ELR (cell line): ENCODE measurements at regions not wholly inside any gene's neighbourhood (a gene's known extent, or its start where the extent isn't known, plus 50 kb on each side); places are given as distances from the start of the nearest gene placed in this dataset.

Experiments
- DNase-seq: peaks from one replicate; pipeline ENCODE4 v3.0.0-alpha.2; 2015; ENCODE audit warnings: low read depth

DNA sequence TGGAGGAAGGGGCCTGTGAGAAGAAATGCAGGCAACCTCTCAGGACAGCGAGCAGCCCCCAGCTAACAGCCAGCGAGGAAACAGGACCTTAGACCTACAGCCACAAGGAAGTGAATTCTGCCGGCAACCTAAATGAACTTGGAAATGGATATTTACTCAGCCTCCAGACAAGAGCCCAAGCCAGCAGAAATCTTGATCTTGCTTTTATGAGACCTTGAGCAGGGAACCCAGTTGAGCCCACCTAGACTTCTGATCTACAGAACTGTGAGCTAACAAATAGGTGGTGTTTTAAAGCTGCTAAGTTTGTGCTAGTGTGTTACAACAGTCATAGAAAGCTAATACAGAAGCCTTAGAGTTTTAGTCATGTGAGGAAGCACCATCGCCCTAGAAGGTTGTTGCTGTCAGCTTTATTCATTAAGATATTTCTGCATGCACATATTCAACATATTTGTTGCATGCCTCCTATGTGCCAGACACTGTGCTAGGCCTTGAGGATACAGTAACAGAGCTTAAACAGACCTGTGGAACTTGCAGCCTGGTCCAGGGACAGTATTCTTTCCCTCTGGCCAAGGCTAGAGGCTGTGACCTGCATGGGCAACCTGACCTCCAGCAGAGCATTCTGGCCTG is 50.3 kb downstream of the NALF2 start:
- DNase-seq = no peak

- no peak for DNase-seq
Measured at GRCh38 chrX:69555481-69556041, 51.4 kb downstream of the NALF2 start.

- peak; percentile 0 for DNase-seq
Measured at GRCh38 chrX:69556060-69557011, 52.2 kb downstream of the NALF2 start.

- no peak for DNase-seq
Measured at GRCh38 chrX:69562904-69563578, 52.9 kb upstream of the EDA start.

DNA sequence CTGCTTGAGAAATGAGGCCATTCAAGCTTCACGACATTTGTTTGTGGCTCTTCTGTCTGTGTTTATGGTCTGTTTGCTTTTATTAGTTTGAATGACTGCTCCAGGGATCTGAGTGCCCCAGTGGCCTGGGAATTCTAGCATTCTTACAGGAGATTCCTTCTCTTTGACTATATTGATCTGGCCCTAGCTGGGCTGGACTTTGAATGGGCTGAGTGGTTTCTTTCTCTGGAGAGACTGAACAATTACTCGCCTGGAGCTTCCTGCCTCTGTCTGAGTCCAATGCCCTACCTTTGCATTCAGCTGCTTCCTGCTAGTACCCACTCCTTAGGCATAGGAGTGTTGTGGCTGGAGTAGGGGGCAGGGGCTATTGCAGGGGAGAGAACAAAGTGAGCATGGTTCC is 51.2 kb upstream of the EDA start:
- DNase-seq = no peak

DNA sequence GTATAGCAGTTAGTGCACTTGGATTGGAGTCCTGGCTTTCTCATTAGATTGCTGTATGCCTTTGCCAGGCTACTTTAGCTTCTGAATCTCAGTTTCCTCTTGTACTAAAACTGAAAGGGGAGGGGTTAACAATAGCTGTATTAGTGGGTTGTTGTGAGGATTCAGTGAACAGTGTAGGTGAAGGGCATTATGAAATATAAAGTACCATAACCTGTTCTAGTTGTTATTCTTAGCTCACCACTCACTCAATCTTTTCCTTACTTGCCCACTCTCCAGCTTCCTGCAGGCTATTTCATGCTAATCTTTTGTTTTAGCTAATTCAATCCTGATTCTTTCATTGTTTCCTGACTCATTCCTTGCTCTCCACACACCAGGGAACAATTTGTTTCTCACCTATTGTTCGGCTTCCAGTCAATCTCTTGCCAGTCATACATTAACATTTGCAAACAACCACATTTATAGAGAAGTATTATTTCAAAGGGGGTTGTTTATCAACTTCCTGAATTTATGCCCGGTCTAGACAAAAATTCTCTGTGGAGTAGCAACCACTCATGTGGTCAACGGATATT is 50.6 kb upstream of the EDA start:
- no peak for DNase-seq
